ENCODE measurements at regions not wholly inside any gene's neighbourhood (a gene's known extent, or its start where the extent isn't known, plus 50 kb on each side); places are given as distances from the start of the nearest gene placed in this dataset.

DNA sequence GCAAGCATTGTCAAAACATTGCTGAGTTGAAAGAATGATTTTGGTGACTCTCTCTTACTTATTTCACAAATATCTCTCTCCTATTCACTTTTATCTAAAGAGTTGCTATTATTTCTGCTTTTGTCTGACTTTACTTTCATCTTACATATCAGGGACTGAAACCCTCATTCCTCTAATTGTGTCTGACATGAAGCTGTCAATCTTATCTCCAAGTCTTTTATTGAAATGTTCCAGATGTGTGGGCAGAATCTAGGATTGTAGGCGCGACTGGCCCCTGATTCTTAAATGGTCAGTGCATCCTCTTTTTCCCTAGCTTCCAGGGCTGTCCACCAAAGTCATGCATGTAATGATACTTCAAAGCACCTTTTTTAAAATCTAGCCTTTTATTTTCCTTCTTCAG, 174.6 kb downstream of the NDFIP2 start:
- DNase-seq (ENCODE audit: low read depth, low spot score) = no peak
- Mint-ChIP-seq H3K27me3 (ENCODE audit: low read depth) (no peaks in the 10 kb centered on the region), H3K4me1 (peaks cover 38% of the 10 kb centered on the region), H3K4me3 (no peak overlapping the region), H3K9me3 (no peaks in the 10 kb centered on the region), H3K36me3 (ENCODE audit: low read depth) (no peaks in the 10 kb centered on the region), H3K27ac (ENCODE audit: unreplicated experiment) (no peak overlapping the region)
- TF ChIP-seq CTCF (conservative IDR thresholded peaks at IDR 0.05) = no peak

- Mint-ChIP-seq H3K4me1 (peaks cover 32% of the 10 kb centered on the region), H3K27me3 (ENCODE audit: low read depth) (no peaks in the 10 kb centered on the region), H3K4me3 (no peak overlapping the region), H3K27ac (ENCODE audit: unreplicated experiment) (no peak overlapping the region), H3K36me3 (ENCODE audit: low read depth) (no peaks in the 10 kb centered on the region), H3K9me3 (no peaks in the 10 kb centered on the region)
- DNase-seq (ENCODE audit: low read depth, low spot score) = no peak
- TF ChIP-seq CTCF (conservative IDR thresholded peaks at IDR 0.05) = no peak
Measured at GRCh38 chr13:79654520-79654919, 173.6 kb downstream of the NDFIP2 start.

DNA sequence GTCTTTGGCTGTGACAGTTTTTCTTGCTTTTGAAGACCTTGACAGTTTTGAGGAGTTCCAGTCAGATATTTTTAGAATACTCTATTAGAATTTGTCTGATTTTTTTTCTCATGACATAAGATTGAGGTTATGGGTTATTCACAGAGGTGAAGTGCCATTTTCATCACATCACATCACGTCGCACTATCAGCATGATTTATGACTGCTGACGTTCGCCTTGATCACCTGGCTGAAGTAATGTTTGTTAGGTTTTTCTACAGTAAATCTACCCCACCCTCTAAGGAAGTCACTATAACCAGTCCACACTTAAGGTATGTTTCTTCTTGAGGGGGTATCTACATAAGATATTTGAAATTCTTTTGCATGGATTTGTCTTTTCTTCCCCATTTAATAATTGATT, 169.7 kb downstream of the NDFIP2 start:
- DNase-seq (ENCODE audit: low read depth, low spot score) = no peak
- H3K27me3 Mint-ChIP-seq (ENCODE audit: low read depth) = no peaks in the 10 kb centered on the region
- H3K4me1 Mint-ChIP-seq = peaks cover 8% of the 10 kb centered on the region
- H3K36me3 Mint-ChIP-seq (ENCODE audit: low read depth) = no peaks in the 10 kb centered on the region
- H3K27ac Mint-ChIP-seq (ENCODE audit: unreplicated experiment) = no peak overlapping the region
- no peak for TF ChIP-seq CTCF (conservative IDR thresholded peaks at IDR 0.05)
- no peak overlapping the region for H3K4me3 Mint-ChIP-seq
- H3K9me3 Mint-ChIP-seq = no peaks in the 10 kb centered on the region

DNA sequence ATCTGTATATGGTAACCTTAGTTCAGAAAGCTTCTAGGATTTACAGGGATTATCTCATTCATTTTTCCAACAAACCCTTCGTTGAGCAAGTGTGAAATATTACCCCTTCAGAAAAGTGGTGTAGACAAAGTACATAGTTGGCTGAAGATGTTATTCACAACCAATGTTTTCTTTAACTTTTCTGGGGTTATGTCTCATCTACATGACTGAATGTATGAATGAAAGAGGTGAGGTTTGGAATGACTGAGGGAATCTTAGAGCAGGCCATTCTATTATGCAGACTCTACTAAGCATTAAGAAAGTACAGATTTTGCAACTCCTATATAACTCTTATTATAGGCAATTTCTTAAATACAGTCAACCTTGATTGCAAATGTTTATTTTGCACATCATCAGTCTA, 167.2 kb downstream of the NDFIP2 start:
- H3K27me3 Mint-ChIP-seq (ENCODE audit: low read depth) = no peaks in the 10 kb centered on the region
- H3K36me3 Mint-ChIP-seq (ENCODE audit: low read depth) = no peaks in the 10 kb centered on the region
- H3K4me3 Mint-ChIP-seq = no peak overlapping the region
- no peak for DNase-seq (ENCODE audit: low read depth, low spot score)
- no peak for TF ChIP-seq CTCF (conservative IDR thresholded peaks at IDR 0.05)
- H3K9me3 Mint-ChIP-seq = no peaks in the 10 kb centered on the region
- H3K4me1 Mint-ChIP-seq = no peaks in the 10 kb centered on the region
- H3K27ac Mint-ChIP-seq (ENCODE audit: unreplicated experiment) = no peak overlapping the region

DNA sequence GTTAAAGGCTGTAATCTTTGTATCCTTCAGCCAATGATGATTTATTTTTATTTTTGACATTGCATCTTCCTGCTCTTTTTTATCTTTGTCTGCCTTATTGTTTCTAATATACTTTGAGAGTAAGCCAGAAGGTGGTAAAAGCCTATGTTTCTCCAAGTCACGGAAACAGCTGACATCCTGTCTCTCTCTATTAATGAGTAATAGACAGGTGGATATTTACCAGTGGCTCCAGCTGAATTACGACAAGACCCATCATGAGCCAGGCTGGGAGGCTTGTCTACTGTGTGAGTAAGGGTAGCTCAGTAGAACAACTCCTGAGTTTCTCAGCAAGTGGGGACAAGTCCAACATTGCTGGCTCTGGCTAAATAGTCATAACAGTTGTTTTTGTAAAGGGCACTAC, 166.6 kb downstream of the NDFIP2 start:
- Mint-ChIP-seq H3K4me1 (no peaks in the 10 kb centered on the region), H3K27me3 (ENCODE audit: low read depth) (no peaks in the 10 kb centered on the region), H3K4me3 (no peak overlapping the region), H3K9me3 (no peaks in the 10 kb centered on the region), H3K27ac (ENCODE audit: unreplicated experiment) (no peak overlapping the region), H3K36me3 (ENCODE audit: low read depth) (no peaks in the 10 kb centered on the region)
- no peak for TF ChIP-seq CTCF (conservative IDR thresholded peaks at IDR 0.05)
- no peak for DNase-seq (ENCODE audit: low read depth, low spot score)

- H3K9me3 Mint-ChIP-seq = no peaks in the 10 kb centered on the region
Measured at GRCh38 chr13:79646880-79647279, 165.9 kb downstream of the NDFIP2 start.

More at GRCh38 chr13:79646880-79647279, 165.9 kb downstream of the NDFIP2 start:
- Mint-ChIP-seq H3K27me3 (ENCODE audit: low read depth) (no peaks in the 10 kb centered on the region), H3K27ac (ENCODE audit: unreplicated experiment) (peak overlapping the region; percentile 81), H3K4me1 (no peaks in the 10 kb centered on the region), H3K36me3 (ENCODE audit: low read depth) (no peaks in the 10 kb centered on the region), H3K4me3 (no peak overlapping the region)
- DNase-seq (ENCODE audit: low read depth, low spot score) = no peak
- TF ChIP-seq CTCF (conservative IDR thresholded peaks at IDR 0.05) = no peak

Data from neural crest cell (in vitro differentiated cells).